DMS 273 treated with DMSO at 0.1 percent for 48 hours (cell line): ENCODE measurements at regions not wholly inside any gene's neighbourhood (a gene's known extent, or its start where the extent isn't known, plus 50 kb on each side); places are given as distances from the start of the nearest gene placed in this dataset.
"Not testable (repeated sequence)": the region's sequence is repeated elsewhere in the genome, so short reads cannot be mapped to it uniquely, and the experiment has no call there.

ENCODE experiments used
- DNase-seq: peaks from one replicate; lab custom pipeline; 2025; lab: John Stamatoyannopoulos, UW

DNA sequence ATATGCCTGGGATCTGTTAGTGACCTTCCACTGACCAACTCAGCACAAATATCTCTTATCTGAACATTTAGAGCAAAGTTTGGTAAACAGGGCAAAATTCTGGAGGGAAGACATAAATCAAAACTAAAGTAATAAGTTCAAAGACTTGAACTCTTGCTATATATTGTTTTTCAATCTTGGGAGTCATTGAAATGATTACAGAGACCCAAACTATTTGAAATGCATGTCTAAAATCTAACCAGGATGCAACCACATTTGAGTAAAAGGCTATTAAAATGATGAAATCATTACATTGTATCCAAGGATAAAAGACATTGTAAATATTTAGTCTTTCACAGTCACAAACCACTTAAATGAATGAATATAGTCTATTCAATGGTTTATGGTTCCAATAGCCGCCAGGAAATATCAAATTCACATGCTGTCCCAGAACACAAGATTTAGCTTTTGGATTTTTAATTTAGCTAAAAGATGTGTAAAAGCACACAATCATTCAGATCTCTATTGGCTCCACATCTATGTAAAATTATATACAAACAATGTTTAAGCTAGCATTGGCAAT, 256.6 kb upstream of the EPHA7 start:
- no peak for DNase-seq

- DNase-seq: no peak
Measured at GRCh38 chr6:93663111-93663510, 243.8 kb upstream of the EPHA7 start.

DNA sequence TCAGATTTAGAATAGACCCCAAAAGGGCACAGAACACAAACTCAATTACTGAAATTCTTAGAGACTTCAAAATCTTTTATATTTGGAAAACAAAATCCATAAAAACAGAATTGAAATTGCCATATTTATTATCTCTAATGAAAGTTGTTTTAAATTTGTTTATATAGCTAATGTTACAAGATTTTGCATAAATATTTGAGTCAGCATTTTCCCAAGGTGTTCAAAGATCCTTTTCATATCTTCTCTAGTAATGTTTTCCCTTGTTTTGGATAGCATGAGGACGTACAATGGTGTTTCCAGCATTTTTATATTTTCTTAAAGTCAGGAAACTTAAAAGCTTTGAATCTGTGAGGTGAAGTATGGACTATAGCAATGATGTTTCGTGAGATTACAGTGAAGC, 235.2 kb upstream of the EPHA7 start:
- DNase-seq: no peak

DNA sequence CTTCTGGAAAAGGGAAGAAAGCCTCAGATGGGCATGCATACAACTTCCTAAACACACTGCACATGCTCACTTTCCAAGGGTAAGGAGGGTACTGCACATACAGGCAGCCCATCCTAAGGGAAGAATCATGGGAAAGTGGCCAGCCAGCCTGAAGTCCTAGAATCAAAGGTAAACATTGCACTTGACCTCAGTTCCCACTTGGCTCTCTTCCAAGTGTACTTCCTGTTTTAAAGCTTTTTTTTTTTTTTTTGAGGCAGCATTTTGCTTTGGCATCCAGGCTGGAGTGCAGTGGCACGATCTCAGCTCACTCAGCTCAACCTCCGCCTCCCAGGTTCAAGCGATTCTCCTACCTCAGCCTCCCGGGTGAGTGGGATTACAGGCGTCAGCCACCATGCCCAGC, 225.3 kb upstream of the EPHA7 start:
- no peak for DNase-seq

DNA sequence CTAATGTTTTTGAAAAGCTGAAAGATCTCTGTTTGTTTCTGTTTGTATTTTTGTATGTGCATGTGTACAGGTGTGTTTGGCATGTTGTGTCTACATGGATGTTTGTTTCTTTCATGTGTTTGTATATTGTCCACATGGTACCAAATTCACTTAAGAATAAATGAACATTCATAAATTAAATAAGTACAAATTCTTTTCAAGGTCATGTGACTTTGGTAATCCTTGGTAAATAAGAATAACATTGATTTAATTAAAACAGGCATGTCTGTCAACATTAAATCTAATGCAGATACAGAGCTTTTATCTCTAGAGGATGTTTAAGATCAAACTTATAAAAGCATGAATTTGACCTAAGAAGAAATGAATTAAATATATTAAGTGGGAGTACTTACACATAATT, 219.8 kb upstream of the EPHA7 start:
- DNase-seq: no peak

DNA sequence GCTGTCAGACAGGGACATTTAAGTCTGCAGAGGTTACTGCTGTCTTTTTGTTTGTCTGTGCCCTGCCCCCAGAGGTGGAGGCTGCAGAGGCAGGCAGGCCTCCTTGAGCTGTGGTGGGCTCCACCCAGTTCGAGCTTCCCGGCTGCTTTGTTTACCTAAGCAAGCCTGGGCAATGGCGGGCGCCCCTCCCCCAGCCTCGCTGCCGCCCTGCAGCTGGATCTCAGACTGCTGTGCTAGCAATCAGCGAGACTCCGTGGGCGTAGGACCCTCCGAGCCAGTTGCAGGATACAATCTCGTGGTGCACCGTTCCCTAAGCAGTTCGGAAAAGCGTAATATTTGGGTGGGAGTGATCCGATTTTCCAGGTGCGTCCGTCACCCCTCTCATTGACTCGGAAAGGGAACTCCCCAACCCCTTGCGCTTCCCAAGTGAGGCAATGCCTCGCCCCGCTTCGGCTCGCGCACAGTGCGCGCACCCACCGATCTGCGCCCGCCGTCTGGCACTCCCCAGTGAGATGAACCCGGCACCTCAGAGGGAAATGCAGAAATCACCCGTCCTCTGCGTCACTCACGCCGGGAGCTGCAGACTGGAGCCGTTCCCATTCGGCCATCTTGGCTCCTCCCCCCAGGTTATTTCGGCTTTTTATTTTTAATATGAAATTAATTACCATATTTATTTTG, 217.8 kb upstream of the EPHA7 start:
- DNase-seq: not testable (repeated sequence)

DNA sequence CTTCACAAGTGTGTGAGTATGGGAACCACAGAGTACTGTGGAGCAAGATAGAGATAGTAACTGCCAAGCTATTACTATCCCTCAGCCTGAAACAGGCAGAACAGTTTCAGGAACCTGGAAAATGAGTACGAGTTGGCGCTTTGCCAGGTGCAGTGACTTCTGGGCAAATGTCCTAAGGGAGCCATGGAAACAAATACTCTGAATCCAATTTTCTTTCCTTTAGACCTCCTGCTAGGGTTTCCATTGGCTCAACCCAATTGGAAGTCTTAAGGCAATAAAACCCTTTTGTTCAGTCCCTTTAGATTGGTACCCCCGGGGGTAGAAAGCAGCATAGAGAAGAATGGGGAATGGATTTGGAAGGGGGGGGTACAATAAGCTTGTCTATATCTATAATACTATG, 205.0 kb upstream of the EPHA7 start:
- no peak for DNase-seq

DNA sequence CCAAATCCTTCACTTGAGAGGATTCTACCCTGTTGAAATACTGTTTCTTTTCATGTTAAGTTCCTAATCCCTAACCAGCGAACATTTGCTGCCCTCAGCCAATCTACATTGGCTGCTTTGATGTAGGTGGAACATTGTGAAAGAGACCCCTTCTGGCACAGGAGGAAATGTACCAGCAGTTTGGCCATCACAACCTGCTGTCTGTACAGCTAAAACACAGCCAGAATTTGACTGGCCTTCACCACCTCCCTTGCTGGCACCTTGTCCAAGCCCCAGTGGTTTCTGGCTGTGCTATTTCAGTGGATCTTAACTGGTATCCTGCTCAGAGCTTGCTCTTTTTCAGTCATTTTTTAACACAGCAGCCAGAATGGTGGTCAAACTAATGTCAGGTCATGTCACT, 202.1 kb upstream of the EPHA7 start:
- no peak for DNase-seq

- no peak for DNase-seq
Measured at GRCh38 chr6:93604951-93605350, 185.6 kb upstream of the EPHA7 start.

DNA sequence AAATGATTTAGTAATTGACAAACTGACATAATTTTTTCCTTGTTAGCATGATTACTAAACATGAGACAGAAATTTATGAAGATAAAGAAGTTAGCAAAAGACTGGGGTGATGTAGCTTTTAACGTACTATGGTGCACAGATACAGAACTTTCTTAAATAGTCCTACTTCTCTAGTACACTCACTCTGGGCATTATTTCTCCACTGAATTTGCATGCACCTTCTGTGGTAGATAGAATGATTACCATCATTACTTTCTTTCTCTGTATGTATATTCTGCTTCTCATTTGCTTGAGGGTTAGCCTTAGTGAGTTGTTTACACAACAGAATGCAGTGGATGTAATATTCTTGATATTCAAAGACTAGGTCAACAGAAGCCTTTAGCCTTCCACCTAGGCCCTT, 173.1 kb upstream of the EPHA7 start:
- no peak for DNase-seq

- DNase-seq: no peak
Measured at GRCh38 chr6:93586306-93586705, 166.9 kb upstream of the EPHA7 start.

GRCh38 chr6:93584300-93584699, 164.9 kb upstream of the EPHA7 start:
- DNase-seq: no peak

DNA sequence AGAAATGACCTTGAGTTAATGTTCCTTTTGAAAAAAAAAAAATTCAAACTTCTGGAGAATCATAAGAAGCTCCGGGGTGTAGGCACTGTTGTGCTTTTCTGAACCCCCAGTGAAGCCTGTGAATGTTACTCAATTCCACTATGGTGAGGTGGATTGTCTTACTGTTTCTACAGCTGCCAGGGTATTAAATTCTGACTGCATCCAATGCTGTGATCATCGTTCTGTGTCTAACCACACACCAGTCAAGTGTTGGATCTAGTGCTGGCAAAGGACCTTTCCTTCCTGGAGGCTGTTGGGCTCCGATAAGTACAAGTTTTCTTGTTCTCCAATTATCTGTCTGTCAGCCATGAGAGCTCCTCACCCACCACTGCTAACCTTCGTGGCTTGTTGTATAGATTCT, 162.0 kb upstream of the EPHA7 start:
- no peak for DNase-seq

GRCh38 chr6:93580446-93580845, 161.1 kb upstream of the EPHA7 start:
- no peak for DNase-seq

DNA sequence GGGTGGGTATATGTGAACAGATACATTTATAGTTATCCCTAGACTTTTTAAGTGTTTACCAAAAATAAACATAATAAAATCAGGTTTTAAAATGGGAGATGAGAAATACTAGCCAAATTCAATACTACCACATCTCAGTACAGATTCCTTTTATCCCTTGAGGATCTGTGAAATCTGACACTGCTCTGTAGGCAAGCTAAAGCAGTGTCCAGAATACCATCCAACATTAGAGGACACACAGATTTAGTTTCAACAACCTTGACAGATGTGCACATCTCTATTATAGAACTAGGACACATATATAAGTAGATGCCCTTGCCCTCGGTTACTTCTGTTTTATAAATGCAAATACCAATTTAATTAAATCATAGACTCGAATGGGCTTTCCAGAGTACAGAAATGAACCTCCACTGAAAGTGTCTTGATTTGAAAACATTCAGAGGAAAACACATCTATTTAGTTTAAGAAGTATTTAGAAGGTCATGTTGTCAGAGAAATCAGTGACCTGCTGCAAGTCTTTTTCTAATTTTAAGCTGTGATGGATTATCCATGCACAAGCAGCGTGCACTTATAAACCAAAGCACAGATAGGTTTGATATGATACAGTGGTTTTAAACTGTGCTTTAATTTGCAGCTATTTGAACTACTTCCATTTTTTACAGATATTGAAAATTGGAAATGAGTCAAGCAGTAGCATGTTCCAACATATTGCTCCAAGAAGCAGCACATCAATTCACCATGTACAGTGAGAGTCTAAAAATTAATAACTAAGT, 156.3 kb upstream of the EPHA7 start:
- DNase-seq: no peak

DNA sequence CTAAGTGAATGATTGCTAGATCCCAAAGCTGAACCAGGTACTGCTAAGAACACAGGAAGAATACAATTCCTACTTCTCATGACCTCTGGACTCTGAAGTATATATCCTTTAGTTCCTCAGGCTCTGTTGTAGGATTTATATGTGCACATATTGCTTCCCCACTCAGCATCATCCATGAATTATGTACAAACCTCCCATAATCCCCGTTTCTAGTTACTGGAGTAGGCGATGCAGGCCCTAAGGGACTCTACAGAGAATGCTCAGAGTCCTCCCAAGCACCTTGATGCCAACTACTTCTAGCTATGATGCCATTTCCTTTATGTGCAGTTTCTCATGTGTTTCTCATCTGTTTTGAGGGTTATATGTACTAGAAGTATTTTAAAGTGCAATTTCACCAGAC, 154.9 kb upstream of the EPHA7 start:
- no peak for DNase-seq

DNA sequence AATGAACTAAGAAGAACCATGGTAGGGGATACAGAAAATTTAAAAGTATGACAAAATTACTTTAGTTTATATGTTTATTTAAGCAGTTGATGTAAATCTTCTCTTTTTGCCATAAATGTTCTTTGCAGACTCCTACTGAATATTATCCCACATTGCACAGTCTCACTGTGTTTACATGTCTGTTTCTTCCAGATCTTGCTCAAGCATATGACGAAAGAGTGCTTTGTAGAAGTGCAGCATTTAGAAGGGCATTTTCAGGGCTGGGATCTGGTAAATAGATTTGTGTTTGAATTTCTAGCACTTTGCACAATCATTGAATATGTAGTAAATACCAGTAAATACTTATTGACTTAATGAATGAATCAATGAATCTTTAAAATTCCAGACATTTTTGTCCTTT, 152.0 kb upstream of the EPHA7 start:
- no peak for DNase-seq

GRCh38 chr6:93568169-93568568, 148.8 kb upstream of the EPHA7 start:
- DNase-seq: no peak

DNA sequence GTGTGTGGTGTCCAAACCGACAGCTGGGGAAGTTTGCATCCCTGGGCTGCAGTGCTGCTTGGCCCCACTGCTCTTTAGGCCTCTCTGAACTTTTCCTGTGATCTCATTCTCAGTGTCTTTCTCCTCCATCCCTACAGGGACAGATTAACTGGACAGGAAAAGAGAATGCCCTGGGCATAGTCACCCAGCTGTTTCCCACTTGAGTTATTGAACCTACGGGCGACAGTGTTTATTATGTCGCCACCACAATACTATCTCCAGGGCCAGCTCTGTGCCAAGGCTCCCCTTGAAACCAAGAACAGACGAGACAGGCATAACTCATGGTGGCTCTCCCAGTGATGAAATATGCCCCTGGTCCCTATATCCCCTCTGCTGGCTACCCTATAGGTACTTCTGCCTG, 147.8 kb upstream of the EPHA7 start:
- DNase-seq: no peak

GRCh38 chr6:93566285-93566684, 146.9 kb upstream of the EPHA7 start:
- no peak for DNase-seq

DNA sequence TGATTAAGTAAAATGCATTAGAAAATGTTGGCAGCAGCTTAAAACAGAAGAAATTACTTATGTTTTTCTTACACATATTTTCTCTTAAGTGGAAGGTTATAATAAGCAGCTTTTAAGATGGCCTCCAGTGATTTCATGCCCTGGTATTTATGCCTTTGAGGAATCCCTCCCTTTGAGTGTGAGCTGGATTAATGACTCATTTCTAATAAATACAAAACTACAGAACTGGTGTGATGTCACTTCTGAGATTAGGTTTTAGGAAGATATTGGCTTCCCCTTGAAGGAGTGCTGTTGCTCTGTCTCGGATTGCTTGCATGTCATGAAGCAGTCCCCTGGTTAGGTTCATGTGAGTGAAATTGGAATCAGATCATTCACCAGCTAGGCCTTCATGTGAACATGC, 143.2 kb upstream of the EPHA7 start:
- DNase-seq: no peak

GRCh38 chr6:93555292-93555691, 135.9 kb upstream of the EPHA7 start:
- DNase-seq: no peak

- no peak for DNase-seq
Measured at GRCh38 chr6:93554018-93554417, 134.7 kb upstream of the EPHA7 start.
